NCI-H510A (cell line): ENCODE measurements at regions not wholly inside any gene's neighbourhood (a gene's known extent, or its start where the extent isn't known, plus 50 kb on each side); places are given as distances from the start of the nearest gene placed in this dataset.
"Not testable (repeated sequence)": the region's sequence is repeated elsewhere in the genome, so short reads cannot be mapped to it uniquely, and the experiment has no call there.

Experiments used
- DNase-seq: peaks from one replicate; lab custom pipeline; 2025; lab: John Stamatoyannopoulos, UW

- no peak for DNase-seq
Observed at GRCh38 chr22:47409539-47410275, 647.3 kb downstream of the TBC1D22A start.

- DNase-seq, result no peak
Observed at GRCh38 chr22:47408409-47408808, 646.0 kb downstream of the TBC1D22A start.

GRCh38 chr22:47407461-47408025 is 645.1 kb downstream of the TBC1D22A start:
- no peak for DNase-seq

- no peak for DNase-seq
Observed at GRCh38 chr22:47406896-47407295, 644.4 kb downstream of the TBC1D22A start.

- DNase-seq, result no peak
Observed at GRCh38 chr22:47406180-47406834, 643.9 kb downstream of the TBC1D22A start.

GRCh38 chr22:47405222-47405621 is 642.8 kb downstream of the TBC1D22A start:
- DNase-seq, result not testable (repeated sequence)

- DNase-seq, result no peak
Observed at GRCh38 chr22:47402876-47403525, 640.6 kb downstream of the TBC1D22A start.

- DNase-seq, result no peak
Observed at GRCh38 chr22:47401976-47402770, 639.7 kb downstream of the TBC1D22A start.

GRCh38 chr22:47401592-47401898 is 639.1 kb downstream of the TBC1D22A start:
- no peak for DNase-seq

GRCh38 chr22:47400701-47401591 is 638.5 kb downstream of the TBC1D22A start:
- DNase-seq, result no peak

- not testable (repeated sequence) for DNase-seq
Observed at GRCh38 chr22:47400131-47400530, 637.7 kb downstream of the TBC1D22A start.

- no peak for DNase-seq
Observed at GRCh38 chr22:47398921-47399790, 636.7 kb downstream of the TBC1D22A start.

GRCh38 chr22:47398491-47398890 is 636.0 kb downstream of the TBC1D22A start:
- no peak for DNase-seq

GRCh38 chr22:47397673-47398072 is 635.2 kb downstream of the TBC1D22A start:
- no peak for DNase-seq

GRCh38 chr22:47396515-47396914 is 634.1 kb downstream of the TBC1D22A start:
- DNase-seq, result no peak

- DNase-seq, result no peak
Observed at GRCh38 chr22:47396105-47396504, 633.7 kb downstream of the TBC1D22A start.

- peak; percentile 43 for DNase-seq
Observed at GRCh38 chr22:47395481-47395880, 633.0 kb downstream of the TBC1D22A start.

- no peak for DNase-seq
Observed at GRCh38 chr22:47394504-47395440, 632.3 kb downstream of the TBC1D22A start.

GRCh38 chr22:47393191-47393590 is 630.7 kb downstream of the TBC1D22A start:
- no peak for DNase-seq
